ENCODE measurements at regions not wholly inside any gene's neighbourhood (a gene's known extent, or its start where the extent isn't known, plus 50 kb on each side); places are given as distances from the start of the nearest gene placed in this dataset.

DNA sequence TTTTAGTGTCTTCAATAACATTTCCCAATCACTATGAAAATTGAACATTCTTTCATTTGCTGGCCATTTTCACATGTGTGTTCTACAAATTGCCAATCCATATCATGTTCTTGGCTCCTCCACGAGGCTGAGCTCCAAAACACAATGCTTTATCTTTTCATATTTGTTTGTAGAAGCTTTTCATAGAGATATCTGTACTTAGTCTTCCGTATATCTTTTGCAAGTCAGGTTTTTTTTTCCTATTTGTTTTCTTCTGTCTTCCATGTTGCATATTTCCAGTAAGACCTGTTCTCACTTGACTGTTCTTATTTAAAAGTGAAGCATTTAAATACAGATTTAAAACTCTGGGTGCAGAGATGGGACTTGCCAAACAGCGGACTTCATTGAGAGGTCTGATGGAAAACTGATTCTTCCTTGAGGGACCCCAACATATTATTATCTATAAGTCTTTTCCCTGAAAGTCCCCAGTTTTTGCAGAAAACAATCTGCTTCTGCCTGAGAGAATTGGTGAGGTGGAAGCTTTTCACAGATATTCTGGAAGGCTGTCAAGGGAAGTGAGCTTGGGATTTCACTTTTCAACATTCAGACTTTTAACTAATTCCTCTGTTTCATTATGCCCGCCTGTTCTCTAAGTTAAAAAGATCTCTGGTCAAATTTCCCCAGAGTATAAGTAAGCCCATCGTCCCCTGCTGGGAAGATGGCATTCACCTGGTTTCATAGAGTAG is 77.8 kb upstream of the KCNMB2 start:
- H3K4me3 ChIP-seq (replicated peaks; ENCODE audit: low read depth, low read length), result no peak overlapping the region
- no peak for DNase-seq (ENCODE audit: low read depth)
- TF ChIP-seq, protein P1, sequence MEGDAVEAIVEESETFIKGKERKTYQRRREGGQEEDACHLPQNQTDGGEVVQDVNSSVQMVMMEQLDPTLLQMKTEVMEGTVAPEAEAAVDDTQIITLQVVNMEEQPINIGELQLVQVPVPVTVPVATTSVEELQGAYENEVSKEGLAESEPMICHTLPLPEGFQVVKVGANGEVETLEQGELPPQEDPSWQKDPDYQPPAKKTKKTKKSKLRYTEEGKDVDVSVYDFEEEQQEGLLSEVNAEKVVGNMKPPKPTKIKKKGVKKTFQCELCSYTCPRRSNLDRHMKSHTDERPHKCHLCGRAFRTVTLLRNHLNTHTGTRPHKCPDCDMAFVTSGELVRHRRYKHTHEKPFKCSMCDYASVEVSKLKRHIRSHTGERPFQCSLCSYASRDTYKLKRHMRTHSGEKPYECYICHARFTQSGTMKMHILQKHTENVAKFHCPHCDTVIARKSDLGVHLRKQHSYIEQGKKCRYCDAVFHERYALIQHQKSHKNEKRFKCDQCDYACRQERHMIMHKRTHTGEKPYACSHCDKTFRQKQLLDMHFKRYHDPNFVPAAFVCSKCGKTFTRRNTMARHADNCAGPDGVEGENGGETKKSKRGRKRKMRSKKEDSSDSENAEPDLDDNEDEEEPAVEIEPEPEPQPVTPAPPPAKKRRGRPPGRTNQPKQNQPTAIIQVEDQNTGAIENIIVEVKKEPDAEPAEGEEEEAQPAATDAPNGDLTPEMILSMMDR (IDR thresholded peaks at IDR 0.05; ENCODE audit: low read length, missing control alignments), result no peak

DNA sequence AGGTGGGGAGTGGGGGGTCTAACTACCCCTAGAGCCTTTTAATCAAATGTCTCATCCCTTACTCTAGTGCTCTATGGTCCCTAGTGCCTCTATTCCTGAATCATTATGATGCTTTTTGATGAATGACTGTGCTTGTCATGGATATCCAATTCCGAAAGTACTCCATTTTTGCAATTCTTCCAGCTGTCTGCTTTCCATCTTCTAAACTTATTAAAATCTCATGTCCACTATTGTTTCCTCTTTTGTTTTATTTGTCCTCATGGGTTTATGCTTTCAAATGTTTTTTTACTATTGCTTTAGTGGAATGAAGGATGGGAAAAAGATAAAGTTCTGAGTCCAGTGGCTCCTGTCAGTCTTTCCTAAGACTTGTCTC is 77.2 kb upstream of the KCNMB2 start:
- DNase-seq (ENCODE audit: low read depth), result no peak
- no peak overlapping the region for H3K4me3 ChIP-seq (replicated peaks; ENCODE audit: low read depth, low read length)
- TF ChIP-seq, protein P1 (IDR thresholded peaks at IDR 0.05; ENCODE audit: low read length, missing control alignments), result no peak

DNA sequence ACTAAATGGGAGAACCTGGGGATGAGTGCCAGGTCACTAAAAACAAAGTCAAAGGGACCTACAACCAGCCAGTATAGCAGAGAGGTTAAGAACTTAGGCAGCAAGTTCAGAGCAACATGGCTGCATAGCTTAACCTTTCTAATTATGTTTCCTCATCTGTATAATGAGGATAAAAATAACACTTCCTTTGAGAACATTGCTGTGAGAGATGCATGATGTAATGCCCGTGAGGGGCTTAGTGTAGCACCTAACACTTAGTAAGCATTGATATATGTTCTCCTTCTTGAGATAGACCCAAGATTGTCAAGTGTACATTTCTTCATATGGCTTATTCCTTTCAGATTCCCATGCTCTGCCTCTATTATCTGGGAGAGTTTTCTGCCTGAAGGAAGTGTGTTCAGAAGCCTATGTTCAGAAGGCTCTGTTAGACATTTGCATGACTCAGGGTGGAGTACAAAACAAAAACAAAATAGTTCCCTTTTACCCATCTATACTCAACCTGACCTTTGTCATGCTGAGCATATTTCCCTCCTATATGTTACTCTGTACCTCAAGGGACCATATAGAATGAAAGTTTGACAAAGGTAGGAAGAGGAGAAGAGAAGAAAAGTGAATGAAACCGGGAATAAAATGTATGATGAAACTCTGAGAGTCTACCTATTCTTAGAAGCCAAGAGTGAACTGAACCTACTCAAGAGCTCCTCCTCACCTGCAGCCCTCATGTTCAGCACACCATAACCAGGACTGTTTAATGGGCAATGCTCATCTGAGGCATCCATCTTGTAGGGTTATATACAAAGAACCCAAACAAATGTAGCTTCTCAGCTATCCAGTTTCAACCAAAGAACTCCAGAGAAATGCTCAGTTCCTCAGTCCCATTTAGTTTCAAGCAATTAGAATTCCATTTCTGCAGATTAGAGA is 70.7 kb upstream of the KCNMB2 start:
- DNase-seq (ENCODE audit: low read depth), result no peak
- no peak overlapping the region for H3K4me3 ChIP-seq (replicated peaks; ENCODE audit: low read depth, low read length)
- TF ChIP-seq, protein P1 (IDR thresholded peaks at IDR 0.05; ENCODE audit: low read length, missing control alignments), result no peak

DNA sequence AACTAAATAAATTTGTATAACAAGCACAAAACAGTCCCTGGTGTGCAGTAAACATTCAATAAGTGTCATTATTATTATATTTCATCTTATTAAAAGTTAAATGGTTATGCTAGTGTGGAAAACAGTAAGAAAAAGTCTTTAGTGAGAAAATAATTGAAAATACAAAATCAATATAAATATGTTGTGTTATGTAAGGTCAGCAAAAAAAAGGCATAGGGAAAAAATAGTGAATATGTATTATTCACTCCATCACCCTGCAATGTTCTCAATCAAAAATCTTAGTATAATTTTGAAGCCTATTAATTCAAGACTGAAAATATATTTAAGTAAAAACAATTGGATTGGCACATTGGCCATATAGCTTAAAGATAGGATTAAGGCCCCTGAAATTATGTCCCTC is 63.3 kb upstream of the KCNMB2 start:
- no peak overlapping the region for H3K4me3 ChIP-seq (replicated peaks; ENCODE audit: low read depth, low read length)
- DNase-seq (ENCODE audit: low read depth), result no peak
- TF ChIP-seq, protein P1 (IDR thresholded peaks at IDR 0.05; ENCODE audit: low read length, missing control alignments), result no peak

DNA sequence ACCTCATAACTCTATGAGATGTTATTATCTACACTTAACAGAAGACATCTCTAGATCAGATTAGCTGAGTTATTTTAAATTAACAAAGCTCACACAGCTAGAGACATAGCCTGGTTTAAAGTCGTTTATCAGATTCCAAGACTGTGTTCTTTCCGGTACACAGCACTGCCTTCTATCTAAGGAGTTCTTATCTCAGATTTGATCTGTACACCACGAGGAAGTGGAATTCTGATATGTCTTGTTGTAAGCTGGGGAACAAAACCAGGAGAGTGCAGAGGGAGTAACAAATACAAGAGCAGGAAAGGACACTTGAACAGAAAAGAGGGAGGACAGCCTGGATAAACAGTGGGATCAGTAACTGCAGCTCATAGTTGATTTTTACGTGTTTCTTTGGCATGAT is 61.7 kb upstream of the KCNMB2 start:
- H3K4me3 ChIP-seq (replicated peaks; ENCODE audit: low read depth, low read length), result no peak overlapping the region
- TF ChIP-seq, protein P1 (IDR thresholded peaks at IDR 0.05; ENCODE audit: low read length, missing control alignments), result no peak
- no peak for DNase-seq (ENCODE audit: low read depth)

DNA sequence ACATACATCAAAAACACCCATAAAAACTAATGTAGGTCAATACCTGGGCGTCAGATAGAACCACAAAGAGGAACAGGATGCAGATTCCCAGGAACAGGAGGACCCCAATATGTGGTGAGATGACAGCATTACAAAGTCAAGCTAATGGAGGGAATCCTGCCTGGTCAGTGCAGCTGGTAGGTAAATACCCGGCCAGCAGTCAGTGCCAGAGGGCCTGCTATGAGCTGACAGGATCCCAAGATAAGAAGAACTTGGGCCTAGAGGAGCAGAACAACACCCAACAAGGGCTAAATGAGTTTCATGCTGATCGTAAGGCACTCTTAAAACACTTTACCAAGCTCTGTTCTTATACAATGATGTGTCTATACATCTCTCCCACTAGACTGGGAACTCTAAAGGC is 61.2 kb upstream of the KCNMB2 start:
- no peak for DNase-seq (ENCODE audit: low read depth)
- H3K4me3 ChIP-seq (replicated peaks; ENCODE audit: low read depth, low read length), result no peak overlapping the region
- TF ChIP-seq, protein P1 (IDR thresholded peaks at IDR 0.05; ENCODE audit: low read length, missing control alignments), result no peak

Data from fibroblast of pulmonary artery (primary cell).